Motor neuron (in vitro differentiated cells): ENCODE measurements at regions not wholly inside any gene's neighbourhood (a gene's known extent, or its start where the extent isn't known, plus 50 kb on each side); places are given as distances from the start of the nearest gene placed in this dataset.
A peak's percentile ranks its signal among the peaks of the same experiment; 100 is the strongest.

Experiments used
- ATAC-seq, 8 experiments: fragments of 200-7000 bp; cut with Tn5 transposase; replicated peaks in 6 of 8; 2 replicates each; pipeline ENCODE4 v1.8.0; 2021; ENCODE audit warnings: mild to moderate bottlenecking in 8 of 8, moderate library complexity in 8 of 8
- H3K27ac ChIP-seq, 2 donors: fragments of 250-450 bp; sonication (Bioruptor Pico); 2 replicates each; pipeline ENCODE4 v1.9.0; 2021; ENCODE audit warnings: antibody characterized with exemption in 2 of 2, mild to moderate bottlenecking in 2 of 2, moderate library complexity in 1 of 2
- H3K4me1 ChIP-seq, 2 donors: fragments of 250-450 bp; sonication (Bioruptor Pico); replicated peaks in 1 of 2; 2 replicates each; pipeline ENCODE4 v1.6.1; 2021; ENCODE audit warnings: antibody characterized with exemption in 2 of 2, mild to moderate bottlenecking in 2 of 2, moderate library complexity in 1 of 2
- H3K4me3 ChIP-seq, 5 donors: fragments of 250-450 bp; sonication (Bioruptor Pico); 2 replicates each; pipeline ENCODE4 v1.9.0; 2021; ENCODE audit warnings: antibody characterized with exemption in 5 of 5, mild to moderate bottlenecking in 5 of 5, moderate library complexity in 4 of 5
- WGBS, 10 experiments: fragments of 450-650 bp; shearing (Covaris generic); methylation state at CpG; one replicate each; pipeline ENCODE4 v1.0.0; 2022; 5-methylcytosine and 5-hydroxymethylcytosine counted together
- in situ Hi-C, 9 experiments: fragments of 400-800 bp; cut with MboI; loops; one replicate each; pipeline ENCODE4 v1.15.0; 2021; ENCODE audit warnings: low sequenced_read_pairs in 9 of 9, low pct_unique_long_range_greater_than_20kb in 2 of 9; ENCODE audit not compliant: unreplicated experiment in 9 of 9

DNA sequence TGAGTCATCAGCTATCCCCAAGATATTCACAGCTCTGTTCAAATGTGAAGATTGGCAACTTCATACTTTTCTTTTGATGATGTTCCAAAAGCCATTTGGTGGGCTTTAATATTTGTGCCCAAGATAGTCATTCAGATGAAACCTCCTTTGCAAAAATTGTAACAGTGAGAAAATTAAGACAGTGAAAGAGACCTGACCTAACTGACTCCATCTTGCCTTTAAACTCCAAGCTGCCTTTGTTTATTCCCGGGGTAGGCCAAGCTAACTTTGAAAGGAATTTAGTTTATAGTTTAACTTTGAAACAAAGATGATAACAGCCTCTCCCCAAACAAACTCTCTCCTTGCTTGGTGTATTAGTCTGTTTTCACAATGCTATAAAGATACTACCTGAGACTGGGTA is 221.1 kb downstream of the KTN1 start:
- peaks cover 8 to 9% of the 10 kb centered on the region in 2 donors for H3K4me1 ChIP-seq
- H3K27ac ChIP-seq = no peak overlapping the region
- WGBS, 10 experiments = 0% methylated on average over 1 of the region's 1 CpG; no CpG with 5 or more reads in 5 of the 10 experiments
- H3K4me3 ChIP-seq = no peak overlapping the region
- in situ Hi-C loops = no loop called here
- ATAC-seq = no peak

DNA sequence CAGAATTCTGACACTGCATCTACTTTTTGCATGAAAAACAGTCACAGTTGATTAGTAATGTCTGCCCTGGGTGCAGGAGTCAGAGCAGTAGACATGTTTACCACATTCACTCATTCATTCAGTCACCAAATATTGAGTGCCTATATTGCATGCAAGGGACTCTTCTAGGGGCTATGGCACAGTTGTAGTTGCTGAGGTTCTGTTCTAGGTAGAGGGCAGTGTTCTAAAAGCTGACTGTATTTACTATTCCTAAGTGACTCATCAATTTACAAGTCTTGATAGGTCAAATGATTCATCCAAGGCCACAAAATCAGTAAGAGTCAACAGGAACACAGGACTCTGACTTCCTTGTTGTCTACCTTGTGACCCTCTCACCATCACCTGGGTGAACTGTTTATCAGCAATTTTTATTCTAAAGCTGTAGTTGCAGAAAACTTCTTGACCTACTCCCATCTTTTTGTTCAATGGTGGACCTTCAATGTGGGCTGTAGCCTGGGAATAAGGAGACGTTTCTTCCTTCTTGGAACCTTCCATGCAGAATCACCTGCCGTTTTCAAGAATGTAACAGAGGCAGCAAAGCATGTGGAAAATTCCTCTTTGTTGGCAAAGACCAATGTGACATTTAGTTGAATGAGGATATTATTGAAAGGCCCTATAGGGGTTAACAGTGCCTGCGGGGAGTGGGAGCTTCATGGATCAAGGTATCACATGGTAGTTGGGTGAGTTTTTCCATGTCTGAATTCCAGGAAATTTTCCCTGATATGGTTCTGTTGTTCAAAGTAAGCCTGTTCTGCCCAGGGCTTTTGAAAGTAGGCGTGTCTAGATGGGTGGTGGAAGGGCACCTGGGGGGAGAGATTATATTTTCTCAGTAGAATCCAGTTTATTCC is 223.2 kb downstream of the KTN1 start:
- in situ Hi-C loops = no loop called here
- WGBS, 10 experiments = 61 to 93% (median 74%) methylated on average over 2 to 4 of the region's 4 CpGs; no CpG with 5 or more reads in 5 of the 10 experiments
- peak in 1 of 8 experiments; percentile 1 for ATAC-seq
- H3K4me3 ChIP-seq = no peak overlapping the region
- peaks cover 8 to 16% of the 10 kb centered on the region in 2 donors for H3K4me1 ChIP-seq
- no peak overlapping the region for H3K27ac ChIP-seq

DNA sequence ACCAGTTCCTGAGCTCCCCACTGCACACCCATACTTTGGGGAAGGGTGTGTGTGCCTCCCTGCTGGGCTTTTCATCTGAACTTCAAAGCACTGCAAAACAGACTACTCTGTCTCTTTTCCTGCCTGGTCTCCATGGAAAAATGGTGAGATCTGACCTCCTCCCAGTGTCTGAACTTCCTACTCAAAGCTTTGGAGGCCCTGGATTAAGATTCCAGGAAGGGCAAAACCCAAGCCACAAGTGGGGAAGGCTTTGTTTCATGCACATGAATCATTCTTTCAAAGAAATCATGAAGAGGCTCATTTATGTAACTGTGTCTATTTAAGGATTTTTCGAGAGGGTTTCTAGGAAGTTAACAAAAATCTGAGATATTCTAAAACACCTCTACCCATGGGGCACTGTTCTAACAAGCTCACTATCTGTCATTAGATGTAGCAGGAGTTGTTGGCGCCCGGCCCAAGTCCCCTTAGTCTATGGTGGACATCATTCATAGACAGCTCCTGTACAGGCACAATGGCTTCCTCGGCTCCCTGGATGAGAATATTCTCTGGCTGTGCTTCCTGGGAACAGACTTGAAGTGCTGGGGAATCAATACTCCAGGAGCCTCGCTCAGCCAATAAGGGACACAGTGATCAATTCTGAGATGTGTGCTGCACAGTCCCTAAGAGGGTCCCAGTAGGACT is 224.0 kb downstream of the KTN1 start:
- H3K4me3 ChIP-seq = no peak overlapping the region
- WGBS, 10 experiments = 0 to 100% (median 77%) methylated on average over 1 to 3 of the region's 5 CpGs; no CpG with 5 or more reads in 4 of the 10 experiments
- no peak overlapping the region for H3K27ac ChIP-seq
- peaks cover 8 to 16% of the 10 kb centered on the region in 2 donors for H3K4me1 ChIP-seq
- in situ Hi-C loops = no loop called here
- ATAC-seq = peak in 3 of 8 experiments; percentile 5 to 19 (median 13)

DNA sequence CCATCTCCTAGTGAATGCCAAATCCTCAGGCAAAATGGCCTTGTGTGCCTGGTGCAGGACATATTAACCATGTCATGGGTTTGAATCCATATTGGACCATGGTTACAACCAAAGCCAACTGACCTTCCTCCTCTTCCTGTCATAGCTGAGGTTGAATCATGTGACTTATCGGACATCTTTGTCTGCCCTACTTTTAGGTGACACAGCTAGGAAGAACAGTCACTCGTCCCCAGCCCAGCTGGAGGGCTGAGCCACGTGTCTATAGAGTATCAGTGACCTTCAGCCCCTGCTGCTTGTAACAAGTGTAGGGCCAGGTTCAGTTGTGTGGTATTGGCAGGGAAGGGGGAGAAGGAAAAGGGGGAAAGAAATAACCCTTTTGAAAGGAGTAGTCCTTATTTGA is 225.2 kb downstream of the KTN1 start:
- Histone ChIP-seq H3K4me3 (no peak overlapping the region), H3K27ac (no peak overlapping the region), H3K4me1 (peaks cover 0 to 11% of the 10 kb centered on the region in 2 donors)
- 38 to 100% (median 92%) methylated on average over 1 to 3 of the region's 3 CpGs; no CpG with 5 or more reads in 3 of the 10 experiments for WGBS, 10 experiments
- no peak for ATAC-seq
- in situ Hi-C loops = no loop called here

DNA sequence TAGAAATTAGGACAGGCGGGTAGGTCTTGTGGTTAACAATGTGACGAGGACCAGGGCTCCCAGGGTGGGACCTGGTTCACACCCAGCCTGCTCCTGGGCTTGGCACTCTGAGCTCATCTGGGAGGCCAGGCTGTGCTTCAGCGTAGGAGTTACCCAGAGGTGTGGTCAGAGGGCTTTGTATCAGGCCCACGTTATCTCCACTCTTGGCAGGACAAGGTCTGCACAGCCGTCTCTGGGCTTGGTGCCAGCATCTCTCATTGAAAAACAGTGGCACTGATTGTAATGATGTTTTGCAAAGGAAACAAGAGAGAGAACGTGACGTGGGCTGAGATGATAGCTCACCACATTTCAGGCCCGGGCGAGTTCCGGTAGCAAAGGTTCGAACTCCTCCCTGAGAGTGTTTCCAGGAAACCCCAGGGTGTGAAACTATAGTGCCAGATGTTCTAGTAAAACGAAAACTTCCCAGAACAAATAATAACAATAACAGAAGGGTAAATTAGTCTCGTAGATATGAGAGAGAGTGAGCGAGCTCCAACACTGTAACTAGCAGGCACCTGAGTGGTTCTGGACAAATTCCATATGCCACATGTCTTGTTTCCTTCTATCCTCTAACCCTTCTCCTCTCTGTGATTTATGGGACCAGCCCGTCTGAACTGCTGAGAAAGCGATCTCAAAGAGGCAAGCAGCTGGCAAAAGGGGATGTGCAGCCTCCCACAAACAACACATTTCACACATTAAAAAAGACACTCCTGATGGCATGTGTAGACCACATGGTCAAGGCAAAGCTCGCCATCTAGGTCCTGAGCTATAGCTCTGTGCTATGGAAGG is 227.3 kb downstream of the KTN1 start:
- in situ Hi-C loops = no loop called here
- H3K27ac ChIP-seq = no peak overlapping the region
- peaks cover 0 to 7% of the 10 kb centered on the region in 2 donors for H3K4me1 ChIP-seq
- WGBS, 10 experiments = 5 to 100% (median 78%) methylated on average over 1 to 13 of the region's 17 CpGs; no CpG with 5 or more reads in 3 of the 10 experiments
- H3K4me3 ChIP-seq = no peak overlapping the region
- peak; percentile 66 to 97 (median 86) for ATAC-seq

DNA sequence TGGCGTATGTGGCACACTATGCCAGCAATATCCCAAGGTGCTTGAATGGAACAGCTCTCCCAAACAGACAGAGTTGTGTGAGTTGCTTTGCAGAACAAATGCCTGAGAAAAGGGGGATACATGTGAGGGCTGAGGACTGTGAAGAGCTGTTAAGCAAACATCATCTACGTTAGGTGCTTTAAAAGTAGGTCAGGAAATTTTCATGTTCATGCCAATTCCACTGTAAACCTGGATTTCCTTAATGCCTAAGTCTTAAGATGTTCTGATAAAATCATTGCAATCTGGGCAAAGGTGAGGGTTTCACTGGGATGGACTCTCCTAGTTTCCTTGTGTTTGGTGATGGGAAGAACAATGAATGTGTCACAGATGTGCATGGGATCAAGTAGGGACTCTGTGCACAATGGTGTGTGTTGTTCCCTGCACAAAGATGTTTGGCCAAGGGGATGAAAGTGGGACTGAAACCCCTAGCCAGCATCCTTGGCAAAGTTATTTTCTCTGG is 227.9 kb downstream of the KTN1 start:
- Histone ChIP-seq H3K27ac (no peak overlapping the region), H3K4me1 (peaks cover 0 to 7% of the 10 kb centered on the region in 2 donors), H3K4me3 (no peak overlapping the region)
- in situ Hi-C loops = no loop called here
- no peak for ATAC-seq
- 80 to 100% (median 100%) methylated on average over 1 to 2 of the region's 2 CpGs; no CpG with 5 or more reads in 7 of the 10 experiments for WGBS, 10 experiments

DNA sequence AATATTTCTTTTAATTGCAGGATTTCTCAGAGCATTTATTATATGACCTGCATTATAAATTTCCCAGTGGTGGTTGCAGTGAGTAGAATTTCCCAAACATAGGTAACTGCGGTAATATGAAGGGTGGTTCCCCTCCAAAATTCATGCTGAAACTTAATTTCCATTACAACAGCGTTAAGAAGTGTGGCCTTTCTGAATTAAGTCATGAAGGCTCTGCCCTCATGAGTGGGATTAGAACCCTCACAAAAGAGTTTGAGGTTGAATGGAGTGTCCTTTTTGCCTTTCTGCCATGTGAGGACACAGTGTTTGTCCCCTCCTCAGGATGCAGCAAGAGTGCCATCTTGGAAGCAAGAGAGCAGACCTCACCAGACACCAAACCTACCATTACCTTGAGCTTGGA is 233.6 kb downstream of the KTN1 start:
- in situ Hi-C loops = no loop called here
- Histone ChIP-seq H3K27ac (no peak overlapping the region), H3K4me3 (no peak overlapping the region), H3K4me1 (no peaks in the 10 kb centered on the region)
- WGBS, 10 experiments = 0 to 95% (median 73%) methylated on average over 1 to 2 of the region's 2 CpGs; no CpG with 5 or more reads in 3 of the 10 experiments
- peak in 2 of 8 experiments; percentile 96 to 99 for ATAC-seq

DNA sequence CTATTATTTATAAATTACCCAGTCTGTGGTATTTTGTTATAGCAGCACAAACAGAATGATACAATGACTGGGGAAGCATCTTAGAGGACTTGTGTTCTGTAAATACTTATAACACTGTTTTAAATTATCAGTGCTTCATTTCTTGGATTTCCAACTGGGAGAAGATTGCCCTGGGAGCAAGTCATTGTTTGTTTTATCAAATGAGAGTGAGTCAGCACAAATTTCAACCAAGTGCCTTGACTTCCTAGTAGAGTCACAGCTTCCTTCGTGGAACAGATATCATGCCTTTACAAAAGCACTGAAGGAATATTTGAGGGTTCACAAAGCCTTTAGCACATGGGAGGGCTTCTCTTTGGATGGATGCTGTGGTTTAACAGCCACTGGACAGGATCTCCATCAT is 234.1 kb downstream of the KTN1 start:
- no peaks in the 10 kb centered on the region for H3K4me1 ChIP-seq
- no peak for ATAC-seq
- no peak overlapping the region for H3K4me3 ChIP-seq
- in situ Hi-C loops = no loop called here
- WGBS, 10 experiments = 0 to 100% (median 91%) methylated on average over 1 of the region's 1 CpG; no CpG with 5 or more reads in 3 of the 10 experiments
- no peak overlapping the region for H3K27ac ChIP-seq

DNA sequence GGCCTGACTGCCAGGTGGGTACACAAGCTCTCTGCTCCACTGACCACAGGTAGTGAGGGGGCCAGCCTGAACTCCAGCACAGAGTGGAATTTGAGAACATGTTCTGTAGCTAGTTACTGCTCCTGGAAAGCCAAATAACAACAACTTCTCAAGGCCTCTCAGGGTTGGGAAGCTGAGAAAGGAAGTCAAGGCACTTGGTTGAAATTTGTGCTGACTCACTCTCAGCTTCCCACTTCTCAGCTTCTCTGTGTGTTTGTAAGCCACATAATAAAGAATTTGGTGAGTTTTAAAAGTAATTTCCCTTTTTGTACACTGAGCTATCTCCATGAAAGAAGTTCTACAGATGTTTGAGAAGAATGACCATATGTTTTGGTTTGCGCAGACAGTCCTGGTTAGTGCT is 234.9 kb downstream of the KTN1 start:
- no peak for ATAC-seq
- H3K4me3 ChIP-seq = no peak overlapping the region
- H3K27ac ChIP-seq = no peak overlapping the region
- in situ Hi-C loops = no loop called here
- no peaks in the 10 kb centered on the region for H3K4me1 ChIP-seq
- 100% methylated on average over 1 of the region's 1 CpG; no CpG with 5 or more reads in 5 of the 10 experiments for WGBS, 10 experiments

DNA sequence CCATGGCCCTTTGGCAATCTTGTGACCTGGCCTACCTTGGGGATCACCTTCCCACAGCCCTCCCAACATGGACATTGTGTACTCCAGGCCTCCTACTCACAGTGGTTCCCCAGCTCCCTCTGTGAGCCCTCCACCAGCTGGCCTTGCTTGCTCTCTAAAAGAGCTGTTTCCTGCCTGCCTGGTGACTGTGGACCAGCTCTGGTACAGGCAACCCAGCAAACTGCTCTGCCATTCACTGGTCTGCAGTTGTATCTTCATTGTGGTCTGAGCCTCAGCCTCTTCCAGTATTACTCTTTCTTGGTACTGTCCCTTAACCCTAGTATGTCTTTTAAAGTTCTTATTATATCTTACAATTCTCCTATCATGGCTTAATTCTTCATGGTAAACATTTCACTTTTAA is 236.2 kb downstream of the KTN1 start:
- Histone ChIP-seq H3K27ac (no peak overlapping the region), H3K4me3 (no peak overlapping the region), H3K4me1 (no peaks in the 10 kb centered on the region)
- no peak for ATAC-seq
- in situ Hi-C loops = no loop called here

DNA sequence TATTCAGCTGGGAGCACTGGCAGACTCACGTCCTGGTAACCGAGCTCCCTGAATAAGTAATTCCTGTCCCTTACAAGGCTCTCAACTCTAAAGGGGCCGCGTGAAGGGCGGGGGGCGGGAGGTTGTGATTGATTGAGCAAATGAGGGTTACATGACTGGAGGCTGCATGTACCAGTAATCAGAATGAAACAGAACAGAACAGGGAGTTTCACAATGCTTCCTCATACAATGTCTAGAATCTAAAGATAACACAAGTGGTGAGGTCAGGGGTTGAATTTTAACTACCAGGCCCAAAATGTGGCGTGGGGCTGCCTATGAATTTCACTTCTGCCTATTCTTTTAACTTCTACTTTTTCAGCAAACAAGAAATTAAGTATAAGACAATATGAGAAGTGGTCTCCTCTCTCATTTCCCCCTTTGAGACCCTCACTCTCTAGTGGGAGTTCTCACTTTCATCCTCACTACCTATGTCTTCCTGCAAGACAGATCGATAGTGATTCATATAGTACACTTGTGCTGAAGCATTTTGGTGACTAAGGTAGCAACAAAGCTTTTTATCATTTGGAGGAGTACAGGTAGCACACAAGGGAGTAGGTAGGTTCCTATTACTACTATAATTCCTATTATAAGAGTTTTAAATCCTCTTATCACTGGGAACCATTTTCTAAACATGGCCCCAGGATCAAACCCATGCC is 239.8 kb downstream of the KTN1 start:
- no peak overlapping the region for H3K27ac ChIP-seq
- in situ Hi-C loops = no loop called here
- H3K4me3 ChIP-seq = no peak overlapping the region
- H3K4me1 ChIP-seq = no peaks in the 10 kb centered on the region
- no peak for ATAC-seq
- WGBS, 10 experiments = 56 to 100% (median 68%) methylated on average over 1 to 8 of the region's 8 CpGs; no CpG with 5 or more reads in 1 of the 10 experiments

DNA sequence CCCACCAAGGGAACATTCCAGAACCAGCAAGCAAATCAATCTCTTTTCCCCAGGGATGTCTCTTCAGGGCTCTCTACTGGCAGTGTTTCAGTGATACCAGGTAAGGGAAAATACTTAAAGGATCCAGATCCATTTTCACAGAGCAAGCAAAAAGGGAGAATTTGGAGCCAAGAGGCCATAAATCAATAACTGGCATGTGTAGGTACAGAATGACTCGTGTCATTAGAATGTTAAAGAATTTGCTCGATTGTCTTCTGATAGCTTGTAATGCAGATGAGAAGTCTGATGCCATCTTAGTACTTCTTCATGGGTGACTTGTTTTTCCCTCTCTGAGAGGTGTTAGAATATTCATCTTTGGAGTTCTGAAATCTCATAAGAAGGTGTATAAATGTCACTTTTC is 242.9 kb downstream of the KTN1 start:
- in situ Hi-C loops = no loop called here
- H3K27ac ChIP-seq = no peak overlapping the region
- no peak overlapping the region for H3K4me3 ChIP-seq
- 24 to 100% (median 58%) methylated on average over 1 to 2 of the region's 2 CpGs; no CpG with 5 or more reads in 4 of the 10 experiments for WGBS, 10 experiments
- no peaks in the 10 kb centered on the region for H3K4me1 ChIP-seq
- no peak for ATAC-seq
